C4-2B (cell line): ENCODE measurements at regions not wholly inside any gene's neighbourhood (a gene's known extent, or its start where the extent isn't known, plus 50 kb on each side); places are given as distances from the start of the nearest gene placed in this dataset.

Experiments used
- H3K27ac ChIP-seq: fragments of 450-650 bp; 2 replicates; pipeline ENCODE4 v1.5.1; 2017
- CTCF ChIP-seq: fragments of 450-650 bp; conservative IDR thresholded peaks from 2 replicates; pipeline ENCODE4 v1.5.1; 2017; ENCODE audit warnings: mild to moderate bottlenecking
- ZFX ChIP-seq: fragments of 450-650 bp; IDR thresholded peaks from 2 replicates; pipeline ENCODE4 v1.6.1; 2017

GRCh38 chr4:188603646-188604045 lies 464.4 kb downstream of the TRIML1 start:
- no peak overlapping the region for H3K27ac ChIP-seq
- TF ChIP-seq ZFX (no peak), CTCF (no peak)

DNA sequence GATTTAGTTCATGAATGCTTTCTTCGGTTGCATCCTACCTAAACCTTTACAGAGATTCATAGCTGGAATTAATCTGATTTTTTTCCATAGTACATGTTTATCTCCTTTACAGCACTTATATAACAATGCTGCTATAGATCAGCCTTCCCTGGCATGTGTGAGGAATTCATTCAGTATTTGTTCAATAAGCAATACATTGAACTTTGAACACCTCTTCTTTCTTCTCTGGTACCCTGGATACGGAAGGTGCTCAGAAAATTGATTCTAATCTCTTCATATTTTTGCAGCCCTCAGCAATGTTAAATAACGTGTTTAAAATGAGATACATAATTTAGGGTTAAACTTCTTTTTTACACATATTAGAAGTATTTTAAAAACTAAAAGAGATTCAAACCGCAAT lies 467.4 kb downstream of the TRIML1 start:
- no peak overlapping the region for H3K27ac ChIP-seq
- TF ChIP-seq ZFX (no peak), CTCF (no peak)

DNA sequence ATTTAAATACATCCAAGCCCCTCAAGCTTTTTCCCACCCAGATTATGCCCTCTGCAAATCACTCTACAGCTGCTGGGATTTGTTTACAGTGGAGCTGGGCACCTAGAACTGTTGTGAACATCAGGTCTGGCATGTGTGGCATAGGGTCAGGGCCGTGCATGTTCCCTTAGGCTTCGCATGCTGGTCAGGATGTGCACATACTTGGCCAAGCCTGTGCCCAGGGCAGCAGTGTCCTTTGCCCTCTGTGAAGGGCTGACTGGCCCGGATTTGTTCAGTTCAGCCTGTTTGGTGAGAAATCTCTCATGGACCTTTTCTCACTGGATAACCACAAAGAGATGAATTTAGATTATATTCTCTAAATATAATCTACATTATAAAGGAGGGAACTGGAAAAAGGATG lies 471.9 kb downstream of the TRIML1 start:
- no peak for TF ChIP-seq CTCF
- TF ChIP-seq ZFX, result no peak
- H3K27ac ChIP-seq, result no peak overlapping the region

DNA sequence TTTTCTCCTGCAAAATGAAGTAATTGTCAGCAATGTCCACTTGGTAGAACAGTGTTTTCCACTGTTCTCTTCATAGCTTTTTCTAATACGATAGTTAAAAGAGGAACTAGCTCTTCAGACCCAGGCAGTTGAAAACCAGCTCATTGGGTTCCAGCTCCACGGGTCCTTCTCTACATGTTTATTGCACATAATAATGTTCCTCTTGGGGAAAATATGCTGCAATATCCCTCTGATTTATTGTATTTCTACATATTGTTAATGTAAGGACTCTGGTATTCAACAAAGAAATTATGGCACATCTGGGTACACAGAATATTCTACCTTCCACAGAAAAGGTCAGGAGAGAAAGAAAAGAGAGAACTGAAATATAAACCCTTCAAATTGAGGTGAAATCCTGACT lies 473.4 kb downstream of the TRIML1 start:
- no peak overlapping the region for H3K27ac ChIP-seq
- TF ChIP-seq ZFX, result no peak
- no peak for TF ChIP-seq CTCF

DNA sequence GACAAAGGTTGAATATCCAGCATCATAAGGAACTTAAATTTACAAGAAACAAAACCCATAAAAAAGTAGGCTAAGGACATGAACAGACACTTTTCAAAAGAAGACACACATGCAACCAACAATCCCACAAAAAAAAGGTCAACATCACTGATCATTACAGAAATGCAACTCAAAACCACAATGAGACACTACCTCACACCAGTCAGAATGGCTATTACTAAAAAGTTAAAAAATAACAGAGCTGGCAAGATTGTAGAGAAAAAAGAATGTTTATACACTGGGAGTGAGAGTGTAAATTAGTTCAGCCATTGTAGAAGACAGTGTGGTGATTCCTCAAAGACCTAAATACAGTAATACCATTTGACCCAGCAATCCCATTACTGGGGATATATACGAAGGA lies 474.7 kb downstream of the TRIML1 start:
- TF ChIP-seq CTCF (no peak), ZFX (no peak)
- H3K27ac ChIP-seq, result no peak overlapping the region

- TF ChIP-seq CTCF, result no peak
- TF ChIP-seq ZFX, result no peak
- H3K27ac ChIP-seq, result no peak overlapping the region
These were observed 480.4 kb downstream of the TRIML1 start for GRCh38 chr4:188619456-188620149.

GRCh38 chr4:188620608-188621007 lies 481.4 kb downstream of the TRIML1 start:
- no peak overlapping the region for H3K27ac ChIP-seq
- TF ChIP-seq ZFX (no peak), CTCF (no peak)
